Cerebellar nuclear complex (tissue), 1 donor: ENCODE measurements at regions not wholly inside any gene's neighbourhood (a gene's known extent, or its start where the extent isn't known, plus 50 kb on each side); places are given as distances from the start of the nearest gene placed in this dataset.

ENCODE experiments used
- DNase-seq, 2 experiments: peaks; one replicate each; lab custom pipeline; 2025; lab: John Stamatoyannopoulos, UW

GRCh38 chr17:77307479-77308198 lies 166.9 kb downstream of the SEC14L1 start:
- DNase-seq = no peak

- DNase-seq = no peak
Observed at GRCh38 chr17:77308861-77309726, 168.3 kb downstream of the SEC14L1 start.

GRCh38 chr17:77310336-77310735 lies 169.6 kb downstream of the SEC14L1 start:
- no peak for DNase-seq

- DNase-seq = no peak
Observed at GRCh38 chr17:77311371-77311981, 170.7 kb downstream of the SEC14L1 start.

GRCh38 chr17:77312061-77312701 lies 171.4 kb downstream of the SEC14L1 start:
- no peak for DNase-seq

- DNase-seq = no peak
Observed at GRCh38 chr17:77312786-77313599, 172.2 kb downstream of the SEC14L1 start.

- no peak for DNase-seq
Observed at GRCh38 chr17:77313831-77314230, 173.1 kb downstream of the SEC14L1 start.

GRCh38 chr17:77314601-77315000 lies 173.8 kb downstream of the SEC14L1 start:
- DNase-seq = no peak

GRCh38 chr17:77315010-77315409 lies 174.2 kb downstream of the SEC14L1 start:
- no peak for DNase-seq

- no peak for DNase-seq
Observed at GRCh38 chr17:77315551-77316190, 174.9 kb downstream of the SEC14L1 start.

GRCh38 chr17:77316191-77316641 lies 175.4 kb downstream of the SEC14L1 start:
- DNase-seq = no peak

GRCh38 chr17:77316651-77317050 lies 175.9 kb downstream of the SEC14L1 start:
- no peak for DNase-seq

- DNase-seq = no peak
Observed at GRCh38 chr17:77317091-77317750, 176.5 kb downstream of the SEC14L1 start.

- no peak for DNase-seq
Observed at GRCh38 chr17:77318021-77318420, 177.3 kb downstream of the SEC14L1 start.

- no peak for DNase-seq
Observed at GRCh38 chr17:77318491-77319210, 177.9 kb downstream of the SEC14L1 start.

GRCh38 chr17:77319211-77320043 lies 178.7 kb downstream of the SEC14L1 start:
- DNase-seq = no peak

- no peak for DNase-seq
Observed at GRCh38 chr17:77320044-77320440, 179.3 kb downstream of the SEC14L1 start.

GRCh38 chr17:77320485-77321256 lies 179.9 kb downstream of the SEC14L1 start:
- DNase-seq = no peak
